Spleen (tissue), 7 donors: ENCODE measurements at regions not wholly inside any gene's neighbourhood (a gene's known extent, or its start where the extent isn't known, plus 50 kb on each side); places are given as distances from the start of the nearest gene placed in this dataset.

ENCODE experiments used
- CTCF ChIP-seq, 11 experiments: fragments of 200-600 bp in 7 of 11; fragments of 450-650 bp in 4 of 11; sonication (generic) in 4 of 11; IDR thresholded peaks in 8 of 11; conservative IDR thresholded peaks in 3 of 11; 1 replicate in 7 of 11; 2 replicates in 4 of 11; pipeline versions ENCODE4 v1.4.0 to v1.8.0; 2016 to 2021; ENCODE audit warnings: antibody characterized with exemption in 11 of 11, inconsistent platforms in 4 of 11, mild to moderate bottlenecking in 1 of 11
- POLR2A ChIP-seq, 3 donors: fragments of 450-650 bp; IDR thresholded peaks; one replicate each; pipeline ENCODE4 v1.5.1; 2017; ENCODE audit warnings: antibody characterized with exemption in 3 of 3, mild to moderate bottlenecking in 1 of 3
- donor health status: DM: no; HTN: no; CAD: no; lungs with moderate emphysema.
- donor health status: DM: no; HTN: no; CAD: no.
- donor health status: DM: no; HTN: no; CAD: no.

- TF ChIP-seq CTCF (IDR thresholded peaks at IDR 0.05 in 8 of 11, conservative IDR thresholded peaks at IDR 0.05 in 3 of 11) = no peak
- TF ChIP-seq POLR2A (IDR thresholded peaks at IDR 0.05) = no peak
Measured at GRCh38 chr11:29584342-29584741, 432.5 kb downstream of the KCNA4 start.
